ENCODE measurements at regions not wholly inside any gene's neighbourhood (a gene's known extent, or its start where the extent isn't known, plus 50 kb on each side); places are given as distances from the start of the nearest gene placed in this dataset.

DNA sequence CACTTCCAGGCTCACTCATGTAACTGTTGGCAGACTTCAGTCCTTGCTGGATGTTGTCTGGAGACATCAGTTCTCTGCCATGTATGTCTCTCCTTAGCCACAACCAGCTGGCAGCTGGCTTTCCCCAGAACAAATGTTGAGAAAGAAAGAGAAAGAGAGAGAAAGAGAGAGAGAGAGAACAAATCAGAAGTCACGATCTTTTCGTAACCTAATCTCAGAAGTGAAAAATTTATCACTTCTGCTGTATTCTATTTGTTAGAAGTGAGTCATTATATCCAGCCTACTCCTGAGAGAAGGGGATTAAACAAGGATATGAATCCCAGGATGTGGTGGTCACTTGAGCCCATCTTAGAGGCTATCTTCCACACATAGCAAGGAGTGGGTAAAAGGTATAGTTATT is 101.2 kb downstream of the BTG1 start:
- no peak for TF ChIP-seq CTCF (conservative IDR thresholded peaks at IDR 0.05; ENCODE audit: low read depth, low read length)
- TF ChIP-seq EZH2 (IDR thresholded peaks at IDR 0.05; ENCODE audit: borderline replicate concordance, low read depth, low read length, poor library complexity, severe bottlenecking): no peak

Measured in A673 (cell line).